T-helper 2 cell treated with Interferon-gamma antibody and Interleukin-4, amounts not matched to agents 5 μg/mL and 100 μg/mL, for 36 hours (primary cell): ENCODE measurements at regions not wholly inside any gene's neighbourhood (a gene's known extent, or its start where the extent isn't known, plus 50 kb on each side); places are given as distances from the start of the nearest gene placed in this dataset.

Experiments
- DNase-seq: peaks from one replicate; pipeline ENCODE4 v3.0.0; 2021; ENCODE audit warnings: low spot score
- H3K27ac Mint-ChIP-seq: one replicate; pipeline ENCODE4 v1.8.0; 2021; ENCODE audit warnings: mild to moderate bottlenecking, mixed read lengths
- H3K27me3 Mint-ChIP-seq: one replicate; pipeline ENCODE4 v1.8.0; 2021; ENCODE audit warnings: low read depth, mixed read lengths
- H3K36me3 Mint-ChIP-seq: one replicate; pipeline ENCODE4 v1.8.0; 2021; ENCODE audit warnings: low read depth, mixed read lengths
- H3K4me1 Mint-ChIP-seq: one replicate; pipeline ENCODE4 v1.8.0; 2021; ENCODE audit warnings: low read depth, mixed read lengths
- H3K4me3 Mint-ChIP-seq: one replicate; pipeline ENCODE4 v1.8.0; 2022; ENCODE audit warnings: mild to moderate bottlenecking, moderate library complexity, mixed read lengths
- H3K9me3 Mint-ChIP-seq: one replicate; pipeline ENCODE4 v1.8.0; 2021; ENCODE audit warnings: mixed read lengths

- no peak for DNase-seq
- no peaks in the 10 kb centered on the region for H3K9me3 Mint-ChIP-seq
- no peaks in the 10 kb centered on the region for H3K27me3 Mint-ChIP-seq
- H3K36me3 Mint-ChIP-seq: no peaks in the 10 kb centered on the region
- no peaks in the 10 kb centered on the region for H3K4me1 Mint-ChIP-seq
- no peak overlapping the region for H3K4me3 Mint-ChIP-seq
- H3K27ac Mint-ChIP-seq: no peak overlapping the region
These were observed 383.4 kb upstream of the FGF13 start for GRCh38 chrX:139094671-139095592.

- Mint-ChIP-seq H3K27ac (no peak overlapping the region), H3K36me3 (no peaks in the 10 kb centered on the region), H3K4me1 (no peaks in the 10 kb centered on the region), H3K27me3 (no peaks in the 10 kb centered on the region), H3K4me3 (no peak overlapping the region), H3K9me3 (no peaks in the 10 kb centered on the region)
- DNase-seq: no peak
These were observed 381.7 kb upstream of the FGF13 start for GRCh38 chrX:139093201-139093600.

GRCh38 chrX:139091878-139092277, 380.4 kb upstream of the FGF13 start:
- Mint-ChIP-seq H3K9me3 (no peaks in the 10 kb centered on the region), H3K27ac (no peak overlapping the region), H3K36me3 (no peaks in the 10 kb centered on the region), H3K4me1 (no peaks in the 10 kb centered on the region), H3K27me3 (no peaks in the 10 kb centered on the region), H3K4me3 (no peak overlapping the region)
- DNase-seq: no peak

GRCh38 chrX:139091066-139091465, 379.5 kb upstream of the FGF13 start:
- DNase-seq: no peak
- no peaks in the 10 kb centered on the region for H3K4me1 Mint-ChIP-seq
- no peak overlapping the region for H3K4me3 Mint-ChIP-seq
- H3K27me3 Mint-ChIP-seq: no peaks in the 10 kb centered on the region
- H3K9me3 Mint-ChIP-seq: no peaks in the 10 kb centered on the region
- no peak overlapping the region for H3K27ac Mint-ChIP-seq
- no peaks in the 10 kb centered on the region for H3K36me3 Mint-ChIP-seq

- Mint-ChIP-seq H3K27ac (no peak overlapping the region), H3K36me3 (no peaks in the 10 kb centered on the region), H3K4me3 (no peak overlapping the region), H3K4me1 (no peaks in the 10 kb centered on the region), H3K27me3 (no peaks in the 10 kb centered on the region), H3K9me3 (no peaks in the 10 kb centered on the region)
- no peak for DNase-seq
These were observed 374.7 kb upstream of the FGF13 start for GRCh38 chrX:139086246-139086645.

- no peaks in the 10 kb centered on the region for H3K36me3 Mint-ChIP-seq
- no peaks in the 10 kb centered on the region for H3K4me1 Mint-ChIP-seq
- no peak overlapping the region for H3K27ac Mint-ChIP-seq
- no peaks in the 10 kb centered on the region for H3K9me3 Mint-ChIP-seq
- H3K4me3 Mint-ChIP-seq: no peak overlapping the region
- H3K27me3 Mint-ChIP-seq: no peaks in the 10 kb centered on the region
- no peak for DNase-seq
These were observed 373.9 kb upstream of the FGF13 start for GRCh38 chrX:139085404-139085803.

- Mint-ChIP-seq H3K27ac (no peak overlapping the region), H3K4me1 (no peaks in the 10 kb centered on the region), H3K9me3 (no peaks in the 10 kb centered on the region), H3K36me3 (no peaks in the 10 kb centered on the region), H3K27me3 (no peaks in the 10 kb centered on the region), H3K4me3 (no peak overlapping the region)
- no peak for DNase-seq
These were observed 371.7 kb upstream of the FGF13 start for GRCh38 chrX:139083191-139083590.

GRCh38 chrX:139081965-139082364, 370.4 kb upstream of the FGF13 start:
- Mint-ChIP-seq H3K4me1 (no peaks in the 10 kb centered on the region), H3K27ac (no peak overlapping the region), H3K4me3 (no peak overlapping the region), H3K9me3 (no peaks in the 10 kb centered on the region), H3K27me3 (no peaks in the 10 kb centered on the region), H3K36me3 (no peaks in the 10 kb centered on the region)
- DNase-seq: no peak

GRCh38 chrX:139079789-139080188, 368.3 kb upstream of the FGF13 start:
- Mint-ChIP-seq H3K4me1 (no peaks in the 10 kb centered on the region), H3K36me3 (no peaks in the 10 kb centered on the region), H3K4me3 (no peak overlapping the region), H3K9me3 (no peaks in the 10 kb centered on the region), H3K27me3 (no peaks in the 10 kb centered on the region), H3K27ac (no peak overlapping the region)
- no peak for DNase-seq

GRCh38 chrX:139078761-139079280, 367.3 kb upstream of the FGF13 start:
- Mint-ChIP-seq H3K27me3 (no peaks in the 10 kb centered on the region), H3K9me3 (no peaks in the 10 kb centered on the region), H3K36me3 (no peaks in the 10 kb centered on the region), H3K4me3 (no peak overlapping the region), H3K4me1 (no peaks in the 10 kb centered on the region), H3K27ac (no peak overlapping the region)
- DNase-seq: no peak

- Mint-ChIP-seq H3K4me1 (no peaks in the 10 kb centered on the region), H3K36me3 (no peaks in the 10 kb centered on the region), H3K27ac (no peak overlapping the region), H3K9me3 (no peaks in the 10 kb centered on the region), H3K4me3 (no peak overlapping the region), H3K27me3 (no peaks in the 10 kb centered on the region)
- no peak for DNase-seq
These were observed 366.8 kb upstream of the FGF13 start for GRCh38 chrX:139078342-139078741.

- H3K9me3 Mint-ChIP-seq: no peaks in the 10 kb centered on the region
These were observed 366.0 kb upstream of the FGF13 start for GRCh38 chrX:139077281-139078250.

GRCh38 chrX:139063364-139063763, 351.8 kb upstream of the FGF13 start:
- Mint-ChIP-seq H3K27ac (no peak overlapping the region), H3K9me3 (peaks cover 7% of the 10 kb centered on the region), H3K27me3 (no peaks in the 10 kb centered on the region), H3K36me3 (no peaks in the 10 kb centered on the region), H3K4me1 (no peaks in the 10 kb centered on the region), H3K4me3 (no peak overlapping the region)
- DNase-seq: no peak

More at GRCh38 chrX:139077281-139078250, 366.0 kb upstream of the FGF13 start:
- DNase-seq: no peak
- no peak overlapping the region for H3K27ac Mint-ChIP-seq
- no peaks in the 10 kb centered on the region for H3K36me3 Mint-ChIP-seq
- no peaks in the 10 kb centered on the region for H3K4me1 Mint-ChIP-seq
- no peak overlapping the region for H3K4me3 Mint-ChIP-seq
- H3K27me3 Mint-ChIP-seq: no peaks in the 10 kb centered on the region
